ENCODE measurements at regions not wholly inside any gene's neighbourhood (a gene's known extent, or its start where the extent isn't known, plus 50 kb on each side); places are given as distances from the start of the nearest gene placed in this dataset.

DNA sequence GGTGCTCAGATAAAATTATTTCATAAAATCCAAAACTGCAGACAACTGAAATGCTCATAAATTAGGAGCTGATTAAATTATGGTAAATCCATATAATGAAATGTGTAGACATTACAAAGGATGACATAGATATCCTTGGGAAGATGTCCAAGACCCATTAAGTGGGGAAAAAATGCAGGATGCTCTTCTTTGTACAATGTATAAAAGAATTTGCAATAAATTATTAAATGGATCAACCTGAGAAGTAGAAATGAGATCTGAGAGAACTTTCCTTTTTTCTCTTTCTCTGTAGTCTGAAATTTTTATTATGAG is 336.4 kb upstream of the E2F7 start:
- DNase-seq (ENCODE audit: low read depth): no peak

DNA sequence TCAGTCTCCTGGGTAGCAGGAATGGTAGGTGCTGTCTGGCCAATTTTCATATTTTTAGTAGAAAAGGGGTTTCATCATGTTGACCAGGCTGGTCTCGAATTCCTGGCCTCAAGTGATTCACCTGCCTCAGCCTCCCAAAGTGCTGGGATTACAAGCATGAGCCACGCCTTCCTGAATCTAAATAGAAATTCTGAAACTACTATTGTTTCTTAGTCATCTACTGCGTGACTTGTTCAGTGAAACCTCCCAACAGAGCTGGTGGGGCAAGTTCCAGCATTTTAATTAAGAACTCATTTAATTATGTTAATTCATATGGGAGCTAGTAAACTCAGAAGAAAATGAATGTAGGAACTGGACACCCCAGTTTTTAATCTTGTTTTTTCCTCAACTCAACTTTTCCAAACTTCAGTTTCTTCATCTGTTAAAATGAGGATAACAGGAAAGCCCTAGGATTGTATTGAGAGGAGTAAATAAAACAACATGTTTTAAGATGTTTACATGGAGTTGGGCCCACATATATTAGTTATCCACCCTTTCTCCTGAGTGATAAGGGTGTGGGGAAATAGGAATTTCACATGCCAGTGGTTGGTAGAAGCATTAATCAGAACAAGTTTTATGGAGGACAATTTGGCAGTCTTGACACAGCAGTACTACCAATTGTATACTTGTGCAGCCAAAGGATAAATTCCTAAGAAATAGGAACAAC is 335.8 kb upstream of the E2F7 start:
- DNase-seq (ENCODE audit: low read depth): no peak

DNA sequence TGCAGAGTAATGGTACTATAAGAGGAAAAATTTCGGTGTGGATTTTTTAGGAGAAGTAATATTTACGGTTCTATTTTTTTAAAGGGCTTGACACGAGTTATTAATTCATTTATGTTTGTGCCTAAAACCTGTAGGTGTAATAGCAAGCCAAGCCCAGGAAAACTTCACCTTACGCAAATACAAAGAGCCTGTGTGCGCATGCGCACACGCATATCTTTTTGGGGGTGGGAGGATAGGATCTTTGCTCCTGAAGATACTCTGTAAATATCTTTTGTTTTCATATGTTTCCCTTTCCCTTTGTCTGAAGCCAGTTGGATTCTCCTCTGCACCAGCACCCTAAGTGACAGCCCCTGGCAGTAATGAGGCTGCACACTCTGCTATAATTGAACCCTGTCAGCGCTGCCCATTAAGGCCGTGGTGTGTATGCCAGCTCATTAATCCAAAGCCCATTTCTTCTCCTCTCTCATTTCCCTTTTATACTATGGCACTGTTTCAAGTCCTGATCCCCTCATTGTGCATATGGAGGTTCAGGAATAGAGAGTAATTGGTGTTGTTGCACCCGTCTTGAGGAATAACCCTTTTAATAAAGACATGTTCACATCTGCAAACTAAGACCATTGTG is 327.2 kb upstream of the E2F7 start:
- DNase-seq (ENCODE audit: low read depth): no peak

DNA sequence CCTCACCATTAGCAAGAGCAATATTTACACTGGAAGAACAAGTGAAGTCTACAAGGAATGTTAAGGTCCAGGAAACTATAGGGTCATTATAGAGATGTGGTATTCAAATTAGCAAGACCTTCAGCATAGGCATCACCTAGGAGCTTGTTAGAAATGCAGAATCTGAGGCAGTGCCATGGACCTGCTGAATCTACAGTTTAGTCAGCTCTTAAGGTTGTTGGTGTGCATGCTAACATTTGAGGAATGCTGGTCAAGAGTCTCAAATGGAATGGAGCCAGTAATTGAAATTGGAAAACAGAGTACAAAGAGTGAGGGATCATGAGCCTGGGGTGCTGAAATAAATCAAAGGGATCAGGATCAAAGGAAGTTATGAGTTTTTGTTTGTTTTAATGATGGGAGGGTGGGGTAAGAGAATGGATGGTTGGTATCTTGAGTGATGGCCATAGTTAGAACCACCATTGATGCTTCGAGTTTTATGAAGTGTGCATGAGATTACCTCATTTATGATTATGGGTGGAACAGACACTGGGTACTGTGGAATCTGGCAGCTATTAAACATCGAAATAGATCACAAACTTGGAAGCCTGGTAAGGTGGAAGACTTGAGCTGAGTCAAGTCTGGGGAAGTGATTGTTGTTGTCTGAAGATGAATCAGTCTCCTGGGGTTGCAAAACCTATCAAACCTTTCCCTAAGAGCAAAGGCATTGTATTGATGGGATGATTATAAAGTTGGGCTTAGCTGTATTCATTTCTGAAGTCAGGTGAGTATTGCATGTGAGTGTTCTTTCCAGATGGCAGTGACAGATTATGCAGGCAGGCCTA is 323.3 kb upstream of the E2F7 start:
- DNase-seq (ENCODE audit: low read depth): no peak

DNA sequence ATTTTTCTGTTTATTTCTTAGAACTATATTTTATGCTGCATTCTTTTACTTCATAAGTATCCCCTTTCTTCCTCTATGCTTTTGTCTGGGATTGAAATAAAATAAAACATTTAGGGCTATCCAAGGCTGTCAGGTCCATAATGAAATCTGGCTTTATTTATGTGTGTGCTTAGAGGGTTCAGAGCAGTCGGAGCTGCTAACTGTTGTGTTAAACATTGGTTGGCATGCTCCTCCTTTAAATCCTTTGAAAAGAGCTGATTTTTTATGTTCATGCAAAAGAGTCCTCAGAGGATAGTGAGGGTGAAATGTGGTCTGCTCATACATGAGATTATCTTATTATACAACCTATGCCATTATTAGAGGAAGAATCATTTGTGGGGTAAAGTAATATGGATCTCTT is 322.3 kb upstream of the E2F7 start:
- no peak for DNase-seq (ENCODE audit: low read depth)

DNA sequence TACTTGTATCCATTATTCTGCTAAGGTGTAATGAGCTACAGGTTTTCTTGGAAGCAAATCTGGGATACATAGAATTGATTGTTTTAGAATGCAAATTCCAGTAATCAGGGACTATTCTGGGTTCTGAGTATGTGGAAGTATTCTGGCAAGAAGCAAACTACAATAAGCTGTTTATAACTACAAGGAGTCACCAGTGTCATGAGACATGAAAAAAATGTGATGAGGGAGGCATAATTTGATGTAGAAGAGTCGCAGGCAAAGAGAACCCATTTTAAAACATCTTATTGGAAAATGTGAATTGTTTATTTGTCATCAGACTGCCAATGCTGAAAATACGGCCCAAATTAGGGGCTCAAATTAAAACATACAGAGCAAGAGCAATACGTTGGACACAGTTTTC is 321.8 kb upstream of the E2F7 start:
- DNase-seq (ENCODE audit: low read depth): no peak

DNA sequence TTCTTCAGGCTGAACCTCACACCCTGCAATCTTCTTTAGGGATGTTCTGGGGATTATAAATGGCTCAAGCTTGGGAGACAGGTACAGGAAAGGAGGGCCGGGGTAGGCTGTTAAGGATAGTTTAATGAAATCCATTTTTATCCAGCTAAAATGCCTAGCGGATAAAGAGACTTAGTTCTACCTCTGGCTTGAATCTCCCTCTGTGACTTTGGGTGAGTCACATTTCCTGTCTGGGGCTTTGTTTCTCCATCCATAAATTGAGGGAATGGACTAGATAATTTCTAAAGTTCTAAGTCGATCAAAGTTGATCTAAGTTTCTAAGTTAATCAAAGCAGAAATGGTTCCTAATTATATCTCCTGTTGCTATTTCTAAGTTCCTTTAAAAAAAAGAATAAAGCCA is 319.6 kb upstream of the E2F7 start:
- no peak for DNase-seq (ENCODE audit: low read depth)

DNA sequence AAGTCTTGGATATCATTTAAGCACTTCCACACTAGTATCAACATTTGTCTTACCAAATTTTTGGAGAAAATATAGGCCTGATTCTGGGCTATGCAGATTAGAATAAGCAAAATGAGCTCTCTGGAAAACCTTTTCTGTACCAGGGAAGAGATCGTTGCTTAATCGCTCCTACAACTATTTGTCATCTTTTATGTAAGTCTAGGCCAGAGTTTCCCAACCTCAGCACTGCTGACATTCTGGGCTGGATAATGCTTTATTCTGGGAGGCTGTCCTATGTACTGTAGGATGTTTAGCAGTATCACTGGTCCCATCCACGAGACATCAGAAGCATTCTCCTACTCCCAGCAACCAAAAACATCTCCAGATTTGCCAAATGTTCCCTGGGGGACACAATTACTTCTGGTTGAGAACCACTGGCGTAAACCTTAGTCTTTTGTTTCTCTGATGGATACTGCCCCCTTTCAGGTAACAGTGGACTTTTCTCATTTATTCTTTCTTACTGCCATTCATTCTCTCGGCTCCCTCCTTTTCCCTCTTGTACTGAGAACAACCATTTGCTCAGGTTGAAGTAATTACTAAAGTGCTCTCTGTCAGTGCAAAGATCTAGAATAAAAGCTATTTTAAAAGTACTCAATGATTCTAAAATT is 316.9 kb upstream of the E2F7 start:
- no peak for DNase-seq (ENCODE audit: low read depth)

DNA sequence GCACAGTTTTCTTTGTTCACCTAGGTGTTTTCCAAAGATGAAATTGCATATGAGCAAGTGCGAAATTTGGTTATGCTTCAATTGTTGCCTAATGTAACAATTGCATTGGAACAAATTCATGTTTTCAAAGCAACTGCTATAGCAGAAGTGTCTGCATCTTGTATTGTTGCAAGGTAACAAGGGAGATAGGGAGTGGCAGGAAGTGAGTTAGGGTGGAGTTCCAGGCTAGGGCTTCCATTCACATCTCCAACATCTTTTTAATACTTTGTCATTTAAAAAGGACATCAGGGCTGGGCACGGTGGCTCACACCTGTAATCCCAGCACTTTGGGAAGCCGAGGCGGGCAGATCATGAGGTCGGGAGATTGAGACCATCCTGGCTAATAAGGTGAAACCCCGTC is 312.3 kb upstream of the E2F7 start:
- no peak for DNase-seq (ENCODE audit: low read depth)

DNA sequence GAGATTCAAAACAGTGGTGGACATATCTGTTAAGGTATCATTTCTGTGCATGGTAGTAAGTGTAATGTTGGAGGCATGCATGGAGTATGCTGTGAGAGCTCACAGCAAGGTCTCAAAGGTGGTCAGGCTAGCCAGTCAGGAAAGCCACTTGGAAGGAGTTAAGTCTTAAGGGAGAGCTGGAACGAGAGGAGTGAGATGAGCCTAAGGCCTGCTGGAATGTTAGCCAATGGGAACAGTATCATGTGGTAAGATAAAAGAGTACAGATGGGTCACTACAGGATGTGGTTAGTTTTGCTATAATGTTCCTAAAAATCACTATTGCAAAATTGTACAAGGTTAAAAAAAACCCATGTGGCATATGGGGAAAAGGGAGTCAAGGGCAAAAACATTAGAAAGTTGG is 311.7 kb upstream of the E2F7 start:
- DNase-seq (ENCODE audit: low read depth): no peak

DNA sequence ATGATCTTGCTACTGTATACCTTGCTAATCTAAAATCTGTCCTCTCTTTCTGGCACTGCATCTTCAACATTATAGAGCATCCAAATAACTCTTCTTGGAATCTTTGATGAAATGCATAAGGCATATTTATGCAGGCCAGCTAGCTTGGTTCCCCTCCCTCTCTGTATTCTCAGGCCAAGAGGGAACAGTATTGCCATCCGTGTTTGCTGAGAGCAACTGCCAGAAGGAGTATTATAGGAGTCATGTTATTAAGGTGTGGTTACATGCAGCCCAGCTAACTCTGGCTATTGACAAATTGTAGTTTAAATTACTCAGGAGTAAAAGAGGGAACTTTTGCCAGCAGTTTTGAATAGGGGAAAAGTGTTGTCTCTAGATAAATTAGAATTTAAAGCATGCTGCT is 309.3 kb upstream of the E2F7 start:
- no peak for DNase-seq (ENCODE audit: low read depth)

DNA sequence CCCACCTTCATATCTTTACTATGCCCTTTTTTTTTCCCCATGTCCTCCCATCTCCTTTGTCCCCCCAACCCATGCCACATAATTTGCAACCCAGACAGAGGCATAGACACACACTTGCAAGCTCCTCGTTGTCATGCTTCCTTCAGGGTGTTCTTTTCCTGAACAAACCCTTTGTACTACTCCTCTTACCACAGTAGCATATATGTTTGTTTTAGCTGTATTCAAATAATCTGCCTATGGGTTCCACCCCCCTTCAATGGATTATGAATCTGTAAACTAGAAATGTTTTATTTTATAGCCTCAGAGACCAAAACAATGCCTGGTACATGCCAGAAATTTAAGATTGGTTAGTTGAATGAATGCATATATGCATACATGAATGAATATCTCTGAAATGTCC is 307.1 kb upstream of the E2F7 start:
- DNase-seq (ENCODE audit: low read depth): no peak

DNA sequence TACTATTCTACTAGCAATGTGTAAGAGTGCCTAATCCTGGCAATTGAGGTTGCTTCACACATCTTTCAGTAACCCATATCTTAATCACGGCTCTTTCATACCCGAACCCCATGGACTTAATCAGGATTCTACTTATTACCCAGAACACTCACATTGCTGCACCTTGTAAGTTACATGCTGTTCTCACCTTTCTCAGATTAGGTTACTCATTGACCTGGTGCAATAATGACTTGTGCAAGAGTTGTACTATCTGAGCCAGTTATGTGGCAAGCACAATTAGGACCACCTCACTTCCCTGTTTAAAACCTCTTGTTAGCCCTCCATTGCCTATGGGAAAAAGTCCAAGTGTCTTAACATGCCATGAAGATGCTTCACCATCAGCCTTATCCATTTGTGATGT is 306.7 kb upstream of the E2F7 start:
- DNase-seq (ENCODE audit: low read depth): no peak

DNA sequence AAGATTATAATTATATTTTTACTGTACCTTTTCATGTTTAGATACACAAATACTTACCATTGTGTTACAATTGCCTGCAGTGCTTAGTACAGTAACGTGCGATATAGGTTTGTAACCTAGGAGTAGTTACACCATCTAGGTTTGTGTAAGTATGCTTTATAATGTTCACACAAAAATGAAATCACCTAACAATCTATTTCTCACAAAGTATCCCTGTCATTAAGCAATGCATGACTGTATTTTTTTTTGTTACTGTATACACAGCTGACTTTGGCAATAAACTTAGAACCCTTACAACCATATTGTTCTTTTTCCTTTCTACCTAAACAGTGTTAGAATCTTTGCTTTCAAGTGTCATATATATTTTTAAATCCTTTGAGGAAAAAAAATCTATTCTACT is 303.0 kb upstream of the E2F7 start:
- no peak for DNase-seq (ENCODE audit: low read depth)

DNA sequence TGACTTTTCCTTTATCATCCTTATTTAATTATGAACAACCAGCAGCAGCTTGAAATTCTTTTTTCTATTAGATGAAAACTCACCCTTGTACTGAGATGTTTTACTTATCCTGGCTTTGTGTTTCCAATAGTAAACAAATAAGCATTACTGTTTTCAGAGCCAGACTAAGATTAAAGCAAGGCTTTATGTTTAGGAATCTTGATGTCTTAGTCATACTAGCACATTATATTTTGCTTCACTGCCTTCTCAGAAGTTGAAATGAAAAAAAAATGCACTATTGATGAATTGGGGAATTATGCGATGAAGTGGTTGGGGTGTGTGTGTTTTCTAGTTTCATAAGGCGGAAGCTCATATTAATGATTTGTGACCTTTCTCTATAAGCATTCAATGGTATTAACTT is 301.2 kb upstream of the E2F7 start:
- no peak for DNase-seq (ENCODE audit: low read depth)

DNA sequence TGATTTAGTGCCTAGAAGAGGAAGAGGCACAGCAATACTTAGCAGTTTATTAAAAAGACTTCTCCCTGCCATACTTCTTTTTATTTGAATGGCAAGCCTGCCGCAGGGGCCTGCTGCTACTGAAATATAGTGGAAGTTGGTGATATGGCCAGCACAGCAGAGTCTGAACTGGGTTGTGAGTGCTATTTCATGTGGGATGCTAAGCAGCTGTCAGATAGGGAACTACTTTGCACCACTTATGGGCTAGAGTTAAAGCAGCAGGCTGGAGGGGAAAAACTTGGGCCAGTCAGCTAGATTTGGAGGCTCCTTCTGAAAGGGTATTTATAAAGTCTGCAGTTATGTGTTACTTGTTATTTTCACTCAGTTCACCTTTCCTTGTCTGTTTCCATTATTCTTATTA is 299.0 kb upstream of the E2F7 start:
- DNase-seq (ENCODE audit: low read depth): no peak

DNA sequence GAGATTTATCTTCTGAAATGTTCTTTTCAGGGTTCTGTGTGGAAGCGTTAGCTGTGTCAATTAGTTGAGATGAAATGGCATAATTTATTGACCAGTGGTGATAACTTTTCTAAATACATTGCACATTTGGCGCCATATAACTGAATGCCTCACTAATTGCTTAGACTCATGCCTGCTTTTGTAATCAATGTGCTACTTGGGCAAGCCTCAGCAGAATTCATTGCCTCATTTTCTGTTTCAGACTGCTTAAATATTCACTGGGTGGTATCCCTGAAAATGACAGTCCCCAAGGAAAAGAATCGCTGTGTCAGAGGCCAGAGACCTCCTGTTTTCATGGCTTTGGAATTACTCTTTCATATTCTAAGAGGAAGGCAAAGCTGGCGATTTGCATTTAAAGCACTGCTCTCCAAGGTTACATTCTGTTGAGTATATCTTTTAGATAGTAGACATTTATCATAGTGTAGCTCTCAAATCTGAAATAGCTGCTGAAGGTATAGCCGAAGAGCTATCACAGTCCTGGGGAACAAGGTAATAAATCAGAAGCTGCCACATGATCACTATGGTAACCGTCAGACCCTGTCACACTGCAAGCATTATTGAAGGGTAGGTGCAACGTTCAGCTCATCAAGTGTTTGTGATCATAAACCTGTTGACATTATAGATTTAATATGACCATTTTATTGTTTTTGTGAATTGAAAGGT is 297.3 kb upstream of the E2F7 start:
- DNase-seq (ENCODE audit: low read depth): no peak

DNA sequence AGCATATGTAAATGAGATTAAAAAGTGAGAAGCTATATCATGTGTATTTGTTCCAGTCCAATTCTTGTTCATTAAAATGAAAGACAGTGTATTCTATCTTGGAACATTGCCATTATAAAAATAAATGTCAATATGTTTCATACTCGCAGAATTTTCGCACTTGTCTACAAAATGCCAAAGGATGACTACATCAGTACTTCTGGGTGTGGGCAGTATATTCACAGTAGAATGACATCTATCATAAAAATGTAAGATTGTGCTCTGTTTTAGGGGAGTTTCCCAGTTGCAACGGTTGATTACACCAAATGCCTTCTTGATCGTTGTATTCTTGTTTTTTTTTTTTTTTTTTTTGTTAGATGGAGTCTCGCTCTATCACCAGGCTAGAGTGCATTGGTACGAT is 292.3 kb upstream of the E2F7 start:
- DNase-seq (ENCODE audit: low read depth): no peak

DNA sequence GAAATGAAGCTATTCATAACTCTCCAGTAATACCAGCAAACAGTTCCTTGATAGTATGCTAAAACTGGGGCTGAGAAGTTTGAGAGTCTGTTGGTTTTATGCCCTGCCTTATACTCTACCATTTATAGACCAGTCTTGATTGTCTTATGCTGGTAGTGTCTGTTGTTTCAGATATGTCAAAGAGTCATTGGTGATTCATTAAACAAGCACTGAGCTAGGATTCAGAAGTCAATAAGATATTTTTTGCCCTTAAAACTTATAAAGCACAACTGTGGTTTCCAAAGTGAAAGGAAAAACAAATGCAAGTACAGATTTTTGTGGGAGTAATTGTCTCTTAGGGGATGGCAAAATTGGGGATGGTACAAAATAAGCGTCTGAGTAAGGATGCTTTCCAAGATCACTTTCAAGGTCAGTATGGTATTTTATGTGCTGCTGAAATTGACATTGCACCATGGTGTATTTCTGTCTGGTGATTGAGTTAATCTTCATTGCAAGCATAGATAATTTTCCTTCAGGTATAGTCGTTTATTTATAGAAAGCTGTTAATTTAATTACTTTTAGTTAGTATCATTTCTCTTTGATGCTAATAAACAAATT is 289.5 kb upstream of the E2F7 start:
- DNase-seq (ENCODE audit: low read depth): no peak

DNA sequence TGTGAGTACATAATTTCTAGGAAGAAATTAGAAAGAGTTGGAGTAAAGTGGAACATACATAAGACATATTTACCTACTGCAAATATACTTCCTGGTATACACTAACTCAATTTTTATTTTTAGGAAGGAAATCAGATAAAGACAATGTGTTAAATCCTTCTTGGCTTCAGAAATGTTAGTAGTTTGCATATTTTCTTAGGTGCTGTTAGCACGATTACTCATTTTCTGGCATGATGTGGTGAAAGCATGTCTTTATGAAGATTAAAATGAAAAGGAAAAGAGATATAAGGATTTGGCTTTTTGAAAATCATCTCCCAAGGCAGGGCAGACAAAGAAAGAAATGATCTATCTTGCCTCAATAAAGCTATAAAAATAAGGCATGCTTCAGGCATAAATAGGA is 287.6 kb upstream of the E2F7 start:
- DNase-seq (ENCODE audit: low read depth): no peak

DNA sequence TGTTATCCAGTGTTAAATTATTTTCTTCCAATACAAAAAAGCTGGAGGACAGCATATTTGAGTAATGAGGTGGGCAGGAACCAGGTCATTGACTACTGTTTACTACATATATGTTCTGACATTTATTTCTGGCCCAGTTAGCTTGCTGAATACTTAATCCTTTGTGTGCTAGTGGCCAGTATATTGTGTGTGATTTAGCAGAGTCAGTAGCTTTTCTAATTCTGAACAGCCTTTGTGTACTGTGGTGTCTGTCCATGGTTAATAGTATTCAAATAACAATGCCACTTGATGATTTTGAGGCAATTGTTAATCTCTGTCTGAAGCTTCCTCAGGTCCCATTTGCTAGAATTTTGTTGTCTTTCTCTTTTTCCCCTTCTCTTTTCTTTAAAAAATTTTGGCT is 286.5 kb upstream of the E2F7 start:
- no peak for DNase-seq (ENCODE audit: low read depth)
